Fibroblast of upper back skin (primary cell): ENCODE measurements at regions not wholly inside any gene's neighbourhood (a gene's known extent, or its start where the extent isn't known, plus 50 kb on each side); places are given as distances from the start of the nearest gene placed in this dataset.
"Not testable (repeated sequence)": the region's sequence is repeated elsewhere in the genome, so short reads cannot be mapped to it uniquely, and the experiment has no call there.

ENCODE experiments used
- DNase-seq: peaks from one replicate; pipeline ENCODE4 v3.0.0-alpha.2; 2013

- no peak for DNase-seq
Measured at GRCh38 chr20:5696011-5696559, 54.1 kb upstream of the SHLD1 start.

DNA sequence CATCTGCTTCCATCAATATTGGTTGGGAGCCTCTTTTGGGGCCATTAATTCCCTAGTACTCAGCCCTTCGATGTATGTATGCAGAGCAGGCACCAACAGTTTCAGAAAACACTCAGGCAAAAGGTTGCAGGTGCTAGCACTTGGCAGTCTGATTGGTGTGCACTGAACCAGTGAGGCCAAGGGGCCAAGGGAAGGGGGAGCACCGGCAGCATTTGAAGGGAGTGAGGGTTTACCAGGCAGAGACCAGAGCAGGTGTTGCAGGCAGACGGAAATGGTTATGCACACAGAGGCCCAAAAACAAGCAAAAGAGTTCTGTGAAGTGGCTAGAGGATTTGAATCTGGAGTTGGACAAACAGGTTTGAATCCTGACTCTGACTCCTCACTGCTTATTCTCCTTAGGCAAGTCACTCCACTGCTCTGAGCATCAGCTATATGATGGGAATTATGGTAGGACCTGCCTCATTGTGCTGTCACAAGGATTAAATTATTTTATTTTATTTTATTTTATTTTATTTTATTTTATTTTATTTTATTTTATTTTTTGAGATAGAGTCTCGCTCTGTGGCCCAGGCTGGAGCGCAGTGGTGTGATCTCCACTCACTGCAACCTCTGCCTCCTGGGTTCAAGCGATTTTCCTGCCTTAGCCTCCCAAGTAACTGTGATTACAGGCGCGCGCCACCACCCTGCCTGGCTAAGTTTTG is 58.1 kb upstream of the SHLD1 start:
- DNase-seq: no peak

DNA sequence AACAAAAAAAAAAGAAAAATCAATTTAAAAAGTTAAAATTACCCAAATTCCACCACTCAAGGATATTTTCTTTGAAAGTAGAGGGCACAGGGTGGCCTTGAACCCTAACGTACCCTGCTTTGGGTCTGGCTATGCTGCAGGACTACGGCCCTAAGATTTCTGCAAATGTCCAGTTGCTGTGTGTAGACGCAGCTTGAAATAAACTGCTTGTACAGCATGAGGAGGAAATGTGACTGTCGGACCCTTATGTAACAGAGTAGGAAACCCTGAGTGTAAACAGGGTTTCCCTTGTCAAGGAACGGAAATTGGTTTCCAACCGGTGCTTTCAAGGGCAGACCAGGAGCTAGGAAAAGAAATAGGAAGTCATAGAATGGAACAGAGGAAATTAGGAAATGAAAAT is 60.7 kb upstream of the SHLD1 start:
- DNase-seq: no peak

GRCh38 chr20:5688431-5688972 is 61.7 kb upstream of the SHLD1 start:
- DNase-seq: no peak

GRCh38 chr20:5687884-5688283 is 62.3 kb upstream of the SHLD1 start:
- no peak for DNase-seq

- DNase-seq: no peak
Measured at GRCh38 chr20:5686384-5687105, 63.7 kb upstream of the SHLD1 start.

- DNase-seq: not testable (repeated sequence)
Measured at GRCh38 chr20:5682556-5682955, 67.6 kb upstream of the SHLD1 start.

GRCh38 chr20:5680192-5680591 is 69.4 kb upstream of the GPCPD1 start:
- no peak for DNase-seq

DNA sequence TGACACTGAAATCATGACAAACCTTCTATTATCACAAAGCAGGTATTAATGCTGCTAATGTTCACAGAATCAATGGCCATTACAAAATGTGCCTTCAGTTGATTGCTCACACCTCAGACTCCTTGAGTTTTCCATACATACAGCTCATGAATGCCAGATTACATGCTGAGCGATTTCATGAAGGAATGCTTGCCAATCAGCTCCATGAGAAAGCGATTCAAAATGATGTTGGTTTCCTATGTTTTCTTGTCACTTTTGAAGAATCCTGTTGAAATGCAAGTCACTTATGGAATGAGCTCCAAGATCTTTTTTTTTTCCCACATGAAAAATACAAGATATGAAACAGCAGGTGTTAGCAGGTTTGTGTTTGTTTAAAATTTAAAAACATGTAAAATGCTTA is 68.0 kb upstream of the GPCPD1 start:
- DNase-seq: no peak

DNA sequence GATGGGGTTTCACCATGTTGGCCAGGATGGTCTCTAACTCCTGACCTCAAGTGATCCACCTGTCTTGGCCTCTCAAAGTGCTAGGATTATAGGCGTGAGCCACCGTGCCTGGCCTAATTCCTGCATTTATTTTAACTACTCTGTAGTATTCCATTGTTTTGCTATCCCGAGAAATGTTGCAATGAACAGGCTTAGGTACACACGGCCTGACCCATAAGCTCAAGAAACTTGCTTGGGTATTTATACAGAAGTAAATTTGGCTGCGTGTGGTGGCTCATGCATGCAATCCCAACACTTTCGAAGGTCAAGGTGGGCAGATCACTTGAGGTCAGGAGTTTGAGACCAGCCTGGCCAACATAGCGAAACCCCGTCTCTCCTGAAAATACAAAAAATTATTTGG is 67.1 kb upstream of the GPCPD1 start:
- DNase-seq: not testable (repeated sequence)

- DNase-seq: no peak
Measured at GRCh38 chr20:5677389-5677788, 66.6 kb upstream of the GPCPD1 start.

GRCh38 chr20:5675103-5676091 is 64.6 kb upstream of the GPCPD1 start:
- no peak for DNase-seq

DNA sequence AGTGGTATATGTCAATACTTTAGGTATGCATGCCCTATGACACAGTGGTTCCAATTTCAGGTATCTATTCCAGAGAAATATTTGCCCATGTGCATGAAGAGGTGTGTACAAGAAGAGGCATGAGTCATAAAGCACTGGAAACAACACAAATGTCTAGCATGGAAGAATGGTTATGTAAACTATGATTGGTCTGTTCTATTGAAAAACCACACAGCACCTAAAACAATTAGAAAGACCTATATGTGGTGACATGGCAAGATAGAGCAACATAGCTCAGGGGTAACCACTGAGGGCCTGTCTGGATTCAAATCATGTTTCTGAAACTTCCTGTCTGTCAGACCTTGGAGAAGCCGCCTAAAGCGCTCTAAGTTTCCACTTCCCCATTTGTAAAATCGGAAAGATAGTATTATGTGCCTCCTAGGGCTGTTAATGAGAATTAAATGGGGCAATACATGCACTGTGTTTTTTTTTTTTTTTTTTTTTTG is 63.4 kb upstream of the GPCPD1 start:
- peak; percentile 4 for DNase-seq

- no peak for DNase-seq
Measured at GRCh38 chr20:5670874-5671273, 60.1 kb upstream of the GPCPD1 start.

DNA sequence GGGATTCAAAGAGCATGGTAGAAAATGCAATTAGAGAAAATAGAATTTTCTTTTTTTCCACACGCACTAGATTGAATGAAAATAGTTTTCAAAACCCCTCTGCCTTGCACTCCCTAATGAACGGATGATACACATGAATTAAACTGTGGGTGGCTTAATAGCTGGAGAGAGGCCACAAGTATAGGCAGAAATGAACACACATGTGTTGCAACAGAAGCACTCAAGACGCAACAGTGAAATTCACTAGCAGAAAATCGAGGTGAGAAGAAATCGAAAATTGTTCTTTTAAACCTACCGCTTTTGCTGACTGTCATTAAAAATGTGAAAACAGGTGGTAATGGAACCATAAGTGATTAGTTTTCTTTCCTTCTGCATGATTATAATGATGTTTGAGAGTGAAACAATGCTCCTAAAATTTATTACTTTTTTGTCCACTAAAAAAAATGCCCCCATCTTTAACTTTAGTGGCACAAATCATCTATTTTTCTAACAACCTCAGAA is 59.3 kb upstream of the GPCPD1 start:
- DNase-seq: no peak

GRCh38 chr20:5668529-5668868 is 57.7 kb upstream of the GPCPD1 start:
- DNase-seq: no peak

DNA sequence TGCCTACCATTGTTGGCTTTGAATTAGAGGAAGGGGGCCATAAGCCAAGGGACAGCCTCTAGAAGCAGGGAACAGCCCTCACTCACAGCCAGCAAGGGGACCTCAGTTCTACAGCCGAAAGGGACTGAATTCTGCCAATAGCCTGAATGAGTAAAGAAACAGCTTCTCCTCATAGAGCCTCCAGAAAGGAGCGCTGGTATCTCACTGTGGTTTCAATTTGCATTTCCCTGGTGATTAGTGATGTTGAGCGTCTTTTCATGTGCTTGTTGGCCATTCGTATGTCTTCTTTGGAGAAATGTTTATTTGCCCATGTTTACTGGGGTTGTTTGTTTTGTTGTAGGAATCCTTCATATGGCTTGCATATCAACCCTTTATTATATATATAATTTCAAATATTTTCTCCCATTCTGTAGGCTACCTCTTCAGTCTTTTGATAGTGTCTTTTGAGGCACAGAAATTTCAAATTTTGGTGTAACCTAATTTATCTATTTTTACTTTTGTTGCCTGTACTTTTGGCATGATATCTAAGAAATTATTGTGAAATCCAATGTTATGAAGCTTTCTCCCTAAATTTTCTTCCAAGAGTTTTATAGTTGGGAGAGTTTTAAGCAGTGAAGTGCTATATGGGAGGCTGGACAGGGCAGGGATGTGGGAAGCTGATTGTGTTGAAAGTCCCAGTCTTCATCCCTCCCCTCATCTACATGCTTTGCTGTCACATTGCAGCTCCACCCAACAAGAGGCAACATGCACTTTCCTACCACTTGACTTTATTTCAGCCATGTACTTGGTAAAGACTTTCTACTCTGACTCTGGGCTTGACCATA is 57.1 kb upstream of the GPCPD1 start:
- DNase-seq: no peak

DNA sequence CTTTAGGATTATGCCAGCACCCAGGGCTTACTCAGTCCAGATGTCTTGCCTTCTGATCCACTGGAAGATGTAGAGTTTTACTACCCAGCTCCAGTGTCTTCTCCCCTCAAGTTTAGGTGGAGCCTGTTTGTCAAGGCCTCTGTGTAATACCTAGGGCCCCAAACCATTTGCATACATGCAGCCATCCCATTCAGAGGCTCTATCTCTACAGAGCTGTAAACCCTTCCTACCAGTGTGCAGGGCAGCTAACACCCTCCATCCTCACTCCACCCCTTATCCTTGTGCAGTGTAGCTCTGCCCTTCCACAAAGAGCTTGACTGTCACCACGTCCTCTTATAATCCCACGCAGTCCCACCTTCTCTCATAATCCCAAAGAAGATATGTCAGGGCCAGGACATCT is 54.6 kb upstream of the GPCPD1 start:
- no peak for DNase-seq

DNA sequence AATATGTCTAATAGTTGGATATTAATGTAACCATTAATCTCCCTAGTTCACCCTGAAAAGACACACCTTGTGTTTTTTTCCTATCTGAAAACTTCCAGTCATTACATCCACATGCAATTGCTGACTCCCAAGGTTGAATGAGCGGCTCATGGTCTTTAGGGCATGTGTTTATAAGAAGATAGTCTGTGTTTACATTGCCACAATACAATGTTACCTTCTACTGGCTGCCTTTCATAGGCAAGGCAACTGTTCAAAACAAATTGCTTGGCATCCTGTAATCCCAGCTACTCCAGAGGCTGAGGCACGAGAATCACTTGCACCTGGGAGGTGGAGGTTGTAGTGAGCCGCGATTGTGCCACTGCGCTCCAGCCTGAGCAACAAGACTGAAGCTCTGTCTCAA is 52.6 kb upstream of the GPCPD1 start:
- DNase-seq: no peak

GRCh38 chr20:5662769-5663168 is 52.0 kb upstream of the GPCPD1 start:
- DNase-seq: no peak

GRCh38 chr20:5660756-5661155 is 50.0 kb upstream of the GPCPD1 start:
- not testable (repeated sequence) for DNase-seq
